GM19372 (cell line): ENCODE measurements at regions not wholly inside any gene's neighbourhood (a gene's known extent, or its start where the extent isn't known, plus 50 kb on each side); places are given as distances from the start of the nearest gene placed in this dataset.

ENCODE experiments used
- ATAC-seq: cut with Tn5 transposase; IDR thresholded peaks from one replicate; pipeline ENCODE4 v1.9.1; 2021; ENCODE audit warnings: mild to moderate bottlenecking, low read depth, moderate library complexity; ENCODE audit not compliant: unreplicated experiment

GRCh38 chr12:77777274-77777673 lies 53.4 kb upstream of the NAV3 start:
- ATAC-seq: no peak

DNA sequence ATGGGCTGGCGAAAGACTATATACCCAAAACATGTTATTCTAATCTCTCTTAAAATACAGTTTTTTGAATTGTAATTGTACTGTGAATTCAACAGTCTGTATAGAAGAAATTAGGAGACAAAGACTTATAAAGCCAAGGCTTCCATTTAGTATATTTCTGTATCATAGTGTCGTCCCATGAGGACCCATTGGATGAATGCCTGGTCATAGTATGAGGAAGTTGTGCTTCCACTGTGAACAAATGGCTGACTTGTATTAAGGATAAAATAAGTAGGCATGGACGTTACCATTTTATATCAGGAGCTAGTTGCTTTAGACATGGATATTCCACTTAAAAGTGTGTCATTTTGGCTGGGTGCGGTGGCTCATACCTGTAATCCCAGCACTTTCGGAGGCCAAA lies 55.9 kb upstream of the NAV3 start:
- ATAC-seq: no peak

DNA sequence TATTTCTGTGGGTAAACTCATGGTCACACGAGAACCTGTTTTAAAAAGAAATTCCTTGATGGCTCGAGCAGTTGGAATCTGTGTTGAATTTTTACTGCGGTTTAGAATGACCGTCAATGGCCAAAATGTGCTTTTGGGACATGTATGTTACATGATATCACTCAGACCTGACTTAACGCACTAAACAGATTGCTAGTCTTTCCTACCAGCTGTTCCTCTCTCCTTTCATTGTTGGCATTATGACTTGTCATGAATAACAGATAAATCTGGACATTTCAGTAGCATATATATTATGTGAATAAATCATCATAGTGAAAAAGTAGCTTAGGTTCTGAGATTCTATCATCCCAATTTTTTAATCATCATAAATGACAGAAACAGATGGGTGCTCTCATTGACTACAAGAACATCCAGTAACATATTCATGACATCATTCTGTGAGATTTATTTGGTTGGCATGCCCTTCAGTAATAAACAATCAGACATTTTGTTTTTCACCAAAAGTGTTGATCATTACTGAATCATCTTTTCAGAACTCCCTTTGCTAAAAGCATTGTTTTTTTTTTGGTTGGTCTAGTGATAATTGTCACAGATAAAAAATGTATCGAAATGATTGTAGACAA lies 57.9 kb upstream of the NAV3 start:
- ATAC-seq: no peak

GRCh38 chr12:77768558-77768957 lies 62.1 kb upstream of the NAV3 start:
- ATAC-seq: no peak

DNA sequence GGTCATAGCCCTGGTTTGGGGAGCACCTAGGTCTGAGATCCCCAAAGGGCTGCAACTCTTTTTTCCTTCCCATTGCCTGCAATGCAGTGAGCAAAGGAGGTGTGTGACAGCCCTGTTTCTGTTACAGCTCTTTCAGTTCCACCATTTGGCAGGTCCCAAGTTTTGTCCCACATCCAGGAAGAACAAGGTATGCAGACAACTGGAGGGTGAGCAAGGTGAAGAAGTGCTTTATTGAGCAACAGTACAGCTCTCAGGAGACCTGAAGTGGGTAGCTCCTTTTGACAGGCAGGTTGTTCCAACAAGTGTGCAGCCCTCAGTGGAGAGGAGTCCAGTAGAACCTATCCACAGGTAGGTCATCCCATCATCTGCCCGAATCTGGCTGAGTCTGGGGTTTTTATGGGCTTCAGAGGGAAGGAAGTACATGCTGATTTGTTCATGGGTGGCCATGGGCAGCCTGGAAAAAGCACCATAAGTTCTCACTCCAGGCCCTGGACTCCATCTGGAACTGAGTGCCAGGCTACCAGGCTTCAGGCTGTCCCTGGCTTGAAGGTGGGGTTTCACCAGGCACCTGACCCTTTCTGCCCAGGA lies 62.8 kb upstream of the NAV3 start:
- ATAC-seq: no peak

DNA sequence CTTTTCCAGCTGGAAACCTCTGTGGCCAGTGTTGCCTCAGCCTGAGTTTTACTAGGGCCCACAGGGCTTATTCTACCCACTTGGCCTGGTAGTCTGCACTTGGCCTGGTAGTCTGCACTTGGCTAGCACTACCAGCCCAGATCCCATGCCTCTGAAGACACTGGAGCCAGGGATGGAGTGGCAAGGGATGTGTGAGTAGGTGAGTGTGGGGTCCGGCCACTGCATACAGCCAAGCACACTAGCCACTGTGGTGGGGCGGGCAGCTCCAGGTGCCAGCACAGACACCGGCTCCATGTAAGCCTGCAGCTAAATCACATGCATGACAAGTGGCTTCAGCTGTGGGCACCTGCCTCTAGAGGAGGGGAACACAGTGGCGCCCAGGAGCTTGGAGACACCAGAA lies 63.4 kb upstream of the NAV3 start:
- ATAC-seq: no peak

DNA sequence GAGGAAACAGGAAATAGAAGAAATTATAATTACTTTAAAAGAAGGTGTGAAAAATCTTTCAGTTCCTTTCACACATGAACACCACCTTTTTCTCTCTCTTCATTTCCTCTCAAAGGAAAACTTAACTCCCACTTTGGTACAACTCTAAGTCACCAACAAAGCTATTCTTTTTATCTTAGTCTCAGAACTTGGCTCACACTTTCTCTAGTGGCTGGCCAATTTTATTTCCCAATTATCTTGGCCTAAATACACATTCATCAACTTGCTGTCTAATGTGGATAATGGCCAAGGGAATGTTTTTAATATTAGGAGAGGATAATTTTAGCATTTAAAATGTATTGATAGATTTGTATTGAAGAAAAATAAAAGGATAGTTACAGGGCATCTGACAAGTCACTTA lies 64.5 kb upstream of the NAV3 start:
- ATAC-seq: no peak

DNA sequence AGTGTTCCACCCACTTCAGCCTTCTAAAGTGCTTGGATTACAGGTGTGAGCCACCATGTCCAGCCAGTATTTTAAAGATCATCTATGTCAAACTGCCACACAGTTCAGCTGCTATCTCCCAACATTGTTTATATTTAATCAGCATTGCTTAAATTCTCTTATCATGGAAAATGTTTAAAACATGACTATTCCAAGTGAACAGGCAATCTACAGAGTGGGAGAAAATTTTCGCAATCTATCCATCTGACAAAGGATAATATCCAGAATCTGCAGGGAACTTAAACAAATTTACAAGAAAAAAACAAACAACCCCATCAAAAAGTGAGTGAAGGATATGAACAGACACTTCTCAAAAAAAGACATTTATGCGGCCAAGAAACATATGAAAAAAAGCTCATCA lies 69.4 kb upstream of the NAV3 start:
- no peak for ATAC-seq

DNA sequence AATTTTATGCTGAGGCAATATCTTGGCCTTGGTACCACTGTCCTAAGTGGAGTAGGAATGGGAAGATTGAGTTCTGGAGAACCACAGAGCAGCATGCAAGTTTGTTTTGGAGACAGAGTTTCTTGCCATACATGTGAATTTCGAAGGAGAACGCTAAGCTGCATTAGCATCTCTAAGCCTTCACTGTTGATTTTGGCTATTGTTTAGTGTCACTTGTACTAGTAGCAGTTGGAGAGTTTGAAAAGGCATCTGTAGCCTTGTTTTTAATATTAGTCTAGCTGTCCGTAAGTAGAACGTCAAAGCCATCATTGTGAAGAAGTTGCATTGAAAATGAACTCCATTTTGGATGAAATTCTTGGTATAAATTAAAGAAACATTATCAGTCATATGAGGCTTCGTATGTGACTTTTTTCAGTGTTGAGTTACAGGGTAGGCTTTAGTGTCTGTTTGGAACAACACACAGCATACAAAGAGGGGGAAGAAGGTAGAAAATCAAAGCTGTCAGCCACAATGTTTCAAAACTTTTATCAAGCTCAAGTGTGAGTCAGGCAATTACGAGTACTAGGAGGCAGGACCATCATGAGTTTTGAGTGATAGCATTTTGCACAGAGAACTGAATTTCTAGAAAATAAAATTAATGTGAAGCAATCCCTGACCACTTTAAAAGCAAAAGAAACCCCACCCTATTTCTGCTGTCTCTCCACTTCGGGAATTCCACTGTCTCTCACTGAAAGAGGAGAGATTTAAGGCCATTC lies 70.2 kb upstream of the NAV3 start:
- no peak for ATAC-seq

DNA sequence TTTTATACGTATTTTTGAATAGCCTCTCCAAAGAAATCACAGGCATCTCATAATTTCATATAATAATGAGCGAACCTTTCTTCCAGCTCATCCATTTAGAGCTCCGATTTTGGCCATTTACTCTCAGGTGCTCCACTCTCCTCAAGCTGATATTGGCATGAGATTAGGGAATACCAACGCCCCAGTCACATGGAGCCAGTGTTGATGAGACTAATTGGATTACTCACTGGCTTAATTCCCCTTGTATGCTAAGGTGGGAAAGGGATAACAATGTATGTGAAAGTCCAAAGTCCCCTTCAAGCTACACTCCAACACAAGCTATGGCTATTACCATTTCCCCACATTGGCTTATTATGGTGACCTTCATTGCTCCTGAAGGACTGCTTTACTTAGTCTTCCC lies 76.6 kb upstream of the NAV3 start:
- ATAC-seq: no peak

DNA sequence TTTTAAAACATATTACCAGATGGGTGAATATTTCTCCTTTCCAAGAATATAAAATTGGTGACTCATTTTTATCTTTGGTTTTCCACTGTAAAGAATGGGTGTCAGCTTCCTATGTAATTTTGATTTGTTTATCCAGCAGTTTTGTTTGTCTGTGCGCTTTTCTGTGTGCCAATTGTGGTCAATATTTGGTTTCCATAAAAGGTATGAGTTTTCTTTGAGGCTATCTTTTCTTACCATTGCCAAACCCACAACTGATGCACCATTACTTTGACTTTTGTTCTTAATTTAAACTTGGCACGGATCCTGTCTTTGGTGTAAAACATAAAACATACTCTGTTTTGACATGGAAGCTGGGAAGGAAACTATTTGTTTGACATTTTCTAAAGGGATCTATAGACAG lies 78.8 kb upstream of the NAV3 start:
- no peak for ATAC-seq

DNA sequence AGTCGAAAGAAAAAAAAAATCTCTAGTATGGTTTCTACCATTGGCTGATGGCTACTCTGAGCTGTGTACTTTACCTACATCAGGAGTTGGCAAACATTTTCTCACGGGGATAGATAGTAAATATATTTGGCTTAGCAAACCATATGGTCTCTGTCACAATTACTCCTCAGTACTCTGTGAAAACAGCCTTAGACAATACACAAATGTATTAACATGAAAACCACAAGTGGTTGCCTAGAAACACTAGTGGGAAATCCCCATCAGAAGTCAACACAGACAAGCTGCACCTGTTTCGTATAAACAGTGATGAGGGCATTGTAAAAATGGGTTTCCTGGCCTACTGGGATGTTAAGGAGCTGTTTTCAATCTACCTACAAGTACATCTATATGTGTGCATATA lies 84.6 kb upstream of the NAV3 start:
- ATAC-seq: peak; percentile 100

DNA sequence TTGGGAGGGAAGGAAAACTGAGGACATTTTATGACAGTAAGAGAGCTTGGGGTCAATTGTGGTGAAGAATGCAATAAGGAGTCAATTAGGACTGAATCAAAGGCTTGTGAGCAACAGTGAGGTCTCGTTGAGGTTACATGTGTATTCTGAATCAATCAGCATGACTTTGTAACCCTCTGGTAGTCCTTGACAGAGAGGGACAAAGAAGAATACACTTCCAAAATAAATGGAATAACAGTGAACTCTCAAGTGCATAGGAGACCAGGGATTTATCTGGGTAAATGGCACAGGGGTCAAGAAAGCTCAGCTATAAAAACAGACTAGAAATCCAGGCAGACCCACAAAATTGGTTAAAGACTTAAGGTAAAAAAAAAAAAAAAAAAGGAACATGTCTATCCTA lies 85.1 kb upstream of the NAV3 start:
- ATAC-seq: no peak

DNA sequence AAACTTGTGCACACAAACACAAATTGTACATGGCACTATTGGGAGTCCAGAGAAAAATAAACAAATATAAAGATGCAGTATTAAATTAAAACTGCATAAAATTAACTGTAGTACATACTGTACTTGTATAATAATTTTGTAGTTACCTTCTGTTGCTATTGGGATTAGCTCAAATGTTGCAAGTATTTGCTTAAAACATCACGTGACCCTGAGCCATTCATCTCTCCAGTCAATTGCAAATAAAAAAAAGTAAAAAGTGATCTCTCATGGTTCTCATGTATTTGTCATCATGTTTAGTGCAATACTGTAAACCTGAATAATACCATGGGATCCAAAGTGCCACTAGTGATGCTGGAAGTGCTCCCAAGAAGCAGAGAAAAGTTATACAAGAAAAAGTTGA lies 88.1 kb upstream of the NAV3 start:
- ATAC-seq: no peak

GRCh38 chr12:77741974-77742517 lies 88.6 kb upstream of the NAV3 start:
- ATAC-seq: no peak

- ATAC-seq: no peak
These were observed 94.3 kb upstream of the NAV3 start for GRCh38 chr12:77736219-77736965.

- no peak for ATAC-seq
These were observed 96.3 kb upstream of the NAV3 start for GRCh38 chr12:77734214-77734883.

- no peak for ATAC-seq
These were observed 102.7 kb upstream of the NAV3 start for GRCh38 chr12:77728018-77728417.

- ATAC-seq: no peak
These were observed 103.2 kb upstream of the NAV3 start for GRCh38 chr12:77727442-77728001.

GRCh38 chr12:77725611-77726010 lies 105.1 kb upstream of the NAV3 start:
- ATAC-seq: no peak
